ENCODE measurements at regions not wholly inside any gene's neighbourhood (a gene's known extent, or its start where the extent isn't known, plus 50 kb on each side); places are given as distances from the start of the nearest gene placed in this dataset.

DNA sequence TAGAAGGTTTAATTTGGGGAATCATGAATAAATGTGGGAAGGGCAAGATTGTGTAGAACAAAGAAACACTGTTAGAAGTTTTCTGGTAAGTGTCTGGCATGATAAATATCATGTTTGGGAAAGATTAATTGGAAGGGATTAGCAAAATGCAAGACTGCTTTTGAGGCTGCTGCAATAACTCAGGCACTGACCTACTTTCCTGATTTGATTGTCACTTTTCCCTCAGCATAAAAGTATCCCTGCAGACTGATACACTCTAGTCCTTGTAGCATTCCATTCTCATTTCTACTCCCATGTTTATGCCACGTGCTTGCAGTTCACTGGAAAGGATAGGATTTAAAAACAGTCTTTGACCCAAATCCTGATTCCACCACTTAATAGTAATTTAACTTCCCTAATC, 303.3 kb upstream of the SEMA3A start:
- Histone ChIP-seq H3K9ac (ENCODE audit: low read length in 3 of 3) (no peak overlapping the region), H3K4me3 (ENCODE audit: low read length in 3 of 3) (no peak overlapping the region), H3K27me3 (ENCODE audit: control insufficient read depth, insufficient read depth, low read length) (no peaks in the 10 kb centered on the region), H3K4me1 (ENCODE audit: control insufficient read depth in 2 of 3, insufficient read depth in 2 of 3, low read depth in 1 of 3, low read length in 3 of 3) (no peaks in the 10 kb centered on the region), H3K27ac (ENCODE audit: low read depth in 2 of 2, low read length in 2 of 2) (no peak overlapping the region), H3K36me3 (ENCODE audit: control insufficient read depth in 2 of 3, insufficient read depth in 3 of 3, low read length in 3 of 3) (no peaks in the 10 kb centered on the region), H3K9me3 (ENCODE audit: control insufficient read depth in 2 of 3, insufficient read depth in 1 of 3, low read length in 3 of 3) (no peaks in the 10 kb centered on the region)
- TF ChIP-seq, protein P1, sequence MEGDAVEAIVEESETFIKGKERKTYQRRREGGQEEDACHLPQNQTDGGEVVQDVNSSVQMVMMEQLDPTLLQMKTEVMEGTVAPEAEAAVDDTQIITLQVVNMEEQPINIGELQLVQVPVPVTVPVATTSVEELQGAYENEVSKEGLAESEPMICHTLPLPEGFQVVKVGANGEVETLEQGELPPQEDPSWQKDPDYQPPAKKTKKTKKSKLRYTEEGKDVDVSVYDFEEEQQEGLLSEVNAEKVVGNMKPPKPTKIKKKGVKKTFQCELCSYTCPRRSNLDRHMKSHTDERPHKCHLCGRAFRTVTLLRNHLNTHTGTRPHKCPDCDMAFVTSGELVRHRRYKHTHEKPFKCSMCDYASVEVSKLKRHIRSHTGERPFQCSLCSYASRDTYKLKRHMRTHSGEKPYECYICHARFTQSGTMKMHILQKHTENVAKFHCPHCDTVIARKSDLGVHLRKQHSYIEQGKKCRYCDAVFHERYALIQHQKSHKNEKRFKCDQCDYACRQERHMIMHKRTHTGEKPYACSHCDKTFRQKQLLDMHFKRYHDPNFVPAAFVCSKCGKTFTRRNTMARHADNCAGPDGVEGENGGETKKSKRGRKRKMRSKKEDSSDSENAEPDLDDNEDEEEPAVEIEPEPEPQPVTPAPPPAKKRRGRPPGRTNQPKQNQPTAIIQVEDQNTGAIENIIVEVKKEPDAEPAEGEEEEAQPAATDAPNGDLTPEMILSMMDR (IDR thresholded peaks at IDR 0.05; ENCODE audit: borderline replicate concordance, extremely low read depth, insufficient read depth) = no peak
- DNase-seq (no peak), FAIRE-seq (no peak)
- intact Hi-C loops (cut with DNase I) = no loop called here

DNA sequence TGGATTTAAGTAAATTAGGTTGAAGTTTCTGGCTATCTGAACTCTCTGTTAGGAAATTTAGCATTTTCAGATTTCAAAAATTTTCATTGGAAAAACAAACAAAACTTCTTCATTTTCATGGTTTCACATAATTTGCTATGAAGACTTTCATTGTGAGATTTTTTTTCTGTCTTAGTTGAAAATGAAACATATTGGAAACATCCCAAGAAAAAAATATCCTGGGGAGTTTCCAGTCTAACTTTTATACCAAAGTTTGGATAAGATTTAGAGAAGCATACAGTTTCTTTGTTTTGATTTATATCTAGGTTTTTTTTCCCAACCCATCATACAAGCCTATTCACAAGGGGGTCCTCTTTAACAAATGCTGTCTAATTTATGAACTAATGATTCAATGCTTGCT, 300.5 kb upstream of the SEMA3A start:
- no peaks in the 10 kb centered on the region for H3K27me3 ChIP-seq (ENCODE audit: control insufficient read depth, insufficient read depth, low read length)
- FAIRE-seq (no peak), DNase-seq (no peak)
- no peak overlapping the region for H3K27ac ChIP-seq (ENCODE audit: low read depth in 2 of 2, low read length in 2 of 2)
- no peaks in the 10 kb centered on the region for H3K4me1 ChIP-seq (ENCODE audit: control insufficient read depth in 2 of 3, insufficient read depth in 2 of 3, low read depth in 1 of 3, low read length in 3 of 3)
- no peaks in the 10 kb centered on the region for H3K9me3 ChIP-seq (ENCODE audit: control insufficient read depth in 2 of 3, insufficient read depth in 1 of 3, low read length in 3 of 3)
- intact Hi-C loops (cut with DNase I) = no loop called here
- no peak overlapping the region for H3K9ac ChIP-seq (ENCODE audit: low read length in 3 of 3)
- H3K4me3 ChIP-seq (ENCODE audit: low read length in 3 of 3) = no peak overlapping the region
- TF ChIP-seq, protein P1 (IDR thresholded peaks at IDR 0.05; ENCODE audit: borderline replicate concordance, extremely low read depth, insufficient read depth) = no peak
- no peaks in the 10 kb centered on the region for H3K36me3 ChIP-seq (ENCODE audit: control insufficient read depth in 2 of 3, insufficient read depth in 3 of 3, low read length in 3 of 3)

DNA sequence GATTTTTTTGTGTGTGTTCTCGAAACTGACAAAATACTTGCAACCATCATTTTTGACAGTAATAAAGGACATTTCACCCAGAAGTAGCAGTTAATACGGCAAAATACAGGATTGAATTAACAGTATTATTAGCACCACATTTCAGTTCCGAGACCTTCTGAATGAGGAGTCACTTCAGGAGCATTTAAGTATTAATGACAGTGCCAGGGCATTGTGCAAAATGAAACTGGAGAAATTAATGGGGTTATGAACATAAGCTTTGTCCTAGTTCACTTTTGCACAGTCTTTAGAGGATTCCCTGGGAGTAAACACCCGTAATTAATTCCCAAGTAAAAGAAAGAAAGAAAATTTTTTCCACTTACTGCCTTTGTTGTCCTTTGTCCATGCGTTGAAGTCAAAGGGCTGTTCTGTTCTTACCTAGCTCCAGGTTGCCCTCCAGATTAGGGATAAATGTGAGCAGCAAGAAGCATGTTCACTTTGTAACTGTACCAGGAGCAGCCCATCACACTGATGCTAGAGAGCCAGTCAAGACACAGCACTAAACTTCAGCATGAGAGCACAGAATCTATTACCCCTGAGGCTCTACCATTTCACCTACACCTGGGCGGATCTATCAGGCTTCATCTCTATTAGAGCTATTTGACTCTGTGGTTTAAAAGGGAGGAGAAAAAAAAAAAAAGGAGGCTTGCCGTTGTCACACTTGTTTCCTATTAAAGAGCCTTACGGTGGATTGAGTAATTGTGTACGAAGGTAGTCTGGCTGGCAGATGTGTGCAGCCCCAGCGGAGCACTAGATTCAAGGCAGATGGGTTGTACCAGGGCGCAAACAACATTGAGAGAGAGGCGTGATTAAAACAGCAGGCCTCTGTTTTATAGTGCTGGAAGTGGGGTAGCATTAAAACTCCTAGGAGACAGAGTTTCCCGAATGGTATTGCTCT, 297.8 kb upstream of the SEMA3A start:
- no peak for FAIRE-seq
- no peak for DNase-seq
- H3K27ac ChIP-seq (ENCODE audit: low read depth in 2 of 2, low read length in 2 of 2) = no peak overlapping the region
- H3K27me3 ChIP-seq (ENCODE audit: control insufficient read depth, insufficient read depth, low read length) = no peaks in the 10 kb centered on the region
- H3K36me3 ChIP-seq (ENCODE audit: control insufficient read depth in 2 of 3, insufficient read depth in 3 of 3, low read length in 3 of 3) = no peaks in the 10 kb centered on the region
- TF ChIP-seq, protein P1 (IDR thresholded peaks at IDR 0.05; ENCODE audit: borderline replicate concordance, extremely low read depth, insufficient read depth) = no peak
- H3K9me3 ChIP-seq (ENCODE audit: control insufficient read depth in 2 of 3, insufficient read depth in 1 of 3, low read length in 3 of 3) = no peaks in the 10 kb centered on the region
- no peak overlapping the region for H3K9ac ChIP-seq (ENCODE audit: low read length in 3 of 3)
- no peak overlapping the region for H3K4me3 ChIP-seq (ENCODE audit: low read length in 3 of 3)
- no peaks in the 10 kb centered on the region for H3K4me1 ChIP-seq (ENCODE audit: control insufficient read depth in 2 of 3, insufficient read depth in 2 of 3, low read depth in 1 of 3, low read length in 3 of 3)
- intact Hi-C loops (cut with DNase I) = no loop called here

Measured in kidney (tissue), 13 donors.